MCF 10A (cell line): ENCODE measurements at regions not wholly inside any gene's neighbourhood (a gene's known extent, or its start where the extent isn't known, plus 50 kb on each side); places are given as distances from the start of the nearest gene placed in this dataset.

Source experiments
- BruUV-seq: library from RNA; stranded (reverse); fragments of 400-500 nt; replicated peaks from 2 replicates; lab custom pipeline; 2021; lab: Mats Ljungman, UMichigan
- CTCF ChIA-PET: fragments of 300-600 bp; sonication (Branson Sonifier 250); formaldehyde crosslinking; extraction: SDS; loops from one replicate; lab custom pipeline; 2021; ENCODE audit warnings: antibody characterized with exemption, inconsistent platforms; lab: Yijun Ruan, JAX
- POLR2A ChIA-PET: fragments of 300-600, 350-650 bp; sonication (Branson Sonifier 250); formaldehyde crosslinking; extraction: SDS; loops from one replicate; lab custom pipeline; 2020; ENCODE audit warnings: antibody characterized with exemption, inconsistent platforms; lab: Yijun Ruan, JAX
- DNase-seq: peaks from one replicate; pipeline ENCODE4 v3.0.0-alpha.2; 2018; ENCODE audit not compliant: unreplicated experiment
- H3K27ac Mint-ChIP-seq: one replicate; pipeline ENCODE4 v1.8.0; 2022; ENCODE audit warnings: mild to moderate bottlenecking, low read depth, mixed read lengths; ENCODE audit not compliant: unreplicated experiment
- H3K27me3 Mint-ChIP-seq: one replicate; pipeline ENCODE4 v1.8.0; 2022; ENCODE audit warnings: mixed read lengths; ENCODE audit not compliant: insufficient read depth, unreplicated experiment
- H3K36me3 Mint-ChIP-seq: one replicate; pipeline ENCODE4 v1.8.0; 2022; ENCODE audit warnings: mild to moderate bottlenecking, moderate library complexity, mixed read lengths; ENCODE audit not compliant: insufficient read depth, unreplicated experiment
- H3K4me1 Mint-ChIP-seq: one replicate; pipeline ENCODE4 v1.8.0; 2022; ENCODE audit warnings: mixed read lengths; ENCODE audit not compliant: insufficient read depth, unreplicated experiment
- H3K4me3 Mint-ChIP-seq: one replicate; pipeline ENCODE4 v1.8.0; 2022; ENCODE audit warnings: mild to moderate bottlenecking, moderate library complexity, mixed read lengths; ENCODE audit not compliant: unreplicated experiment
- H3K9me3 Mint-ChIP-seq: one replicate; pipeline ENCODE4 v1.8.0; 2022; ENCODE audit warnings: mixed read lengths; ENCODE audit not compliant: unreplicated experiment
- CTCF ChIP-seq: fragments of 200-600 bp; IDR thresholded peaks from one replicate; pipeline ENCODE4 v1.8.0; 2022; ENCODE audit warnings: antibody characterized with exemption, mild to moderate bottlenecking; ENCODE audit not compliant: unreplicated experiment
- intact Hi-C: fragments of 100-400 bp; cut with micrococcal nuclease; formaldehyde crosslinking; loops from 2 replicates; pipeline ENCODE4 v1.14.1; 2022

- BruUV-seq, result no TSS peak
- H3K9me3 Mint-ChIP-seq, result peaks cover 14% of the 10 kb centered on the region
- H3K4me1 Mint-ChIP-seq, result no peaks in the 10 kb centered on the region
- no peak for DNase-seq
- no peaks in the 10 kb centered on the region for H3K27me3 Mint-ChIP-seq
- no peaks in the 10 kb centered on the region for H3K36me3 Mint-ChIP-seq
- H3K27ac Mint-ChIP-seq, result no peak overlapping the region
- intact Hi-C loops, result no loop called here
- no peak for TF ChIP-seq CTCF
- CTCF ChIA-PET, result interaction anchor here (0.6 to 0.9 kb wide), 2 partner anchors 21 to 744 kb away, joined by 3 to 4 read pairs; no protein-coding TSS in a partner anchor
- POLR2A ChIA-PET, result no interaction called here
- H3K4me3 Mint-ChIP-seq, result no peak overlapping the region
These were observed 112.4 kb upstream of the ID2 start for GRCh38 chr2:8569332-8569930.

- CTCF ChIA-PET, result no interaction called here
- BruUV-seq, result no TSS peak
- Mint-ChIP-seq H3K4me3 (no peak overlapping the region), H3K27me3 (no peaks in the 10 kb centered on the region), H3K9me3 (peaks cover 6% of the 10 kb centered on the region), H3K4me1 (no peaks in the 10 kb centered on the region), H3K27ac (no peak overlapping the region), H3K36me3 (no peaks in the 10 kb centered on the region)
- TF ChIP-seq CTCF, result no peak
- intact Hi-C loops, result no loop called here
- DNase-seq, result no peak
- POLR2A ChIA-PET, result no interaction called here
These were observed 111.2 kb upstream of the ID2 start for GRCh38 chr2:8570637-8571036.

- peaks cover 3% of the 10 kb centered on the region for H3K9me3 Mint-ChIP-seq
- no peaks in the 10 kb centered on the region for H3K27me3 Mint-ChIP-seq
- no peak overlapping the region for H3K4me3 Mint-ChIP-seq
- no peak overlapping the region for H3K27ac Mint-ChIP-seq
- intact Hi-C loops, result no loop called here
- ChIA-PET CTCF (no interaction called here), POLR2A (interaction anchor here (0.6 kb wide), 1 partner anchor 89 kb away, joined by 3 read pairs; no protein-coding TSS in a partner anchor)
- DNase-seq, result no peak
- BruUV-seq, result no TSS peak
- H3K4me1 Mint-ChIP-seq, result no peaks in the 10 kb centered on the region
- TF ChIP-seq CTCF, result no peak
- no peaks in the 10 kb centered on the region for H3K36me3 Mint-ChIP-seq
These were observed 110.5 kb upstream of the ID2 start for GRCh38 chr2:8571301-8571791.

- ChIA-PET CTCF (interaction anchor here (0.6 kb wide), 1 partner anchor 25 kb away, joined by 3 read pairs; no protein-coding TSS in a partner anchor), POLR2A (interaction anchor here (0.6 kb wide), 1 partner anchor 90 kb away, joined by 3 read pairs; no protein-coding TSS in a partner anchor)
- no peaks in the 10 kb centered on the region for H3K4me1 Mint-ChIP-seq
- intact Hi-C loops, result no loop called here
- H3K4me3 Mint-ChIP-seq, result no peak overlapping the region
- H3K27ac Mint-ChIP-seq, result no peak overlapping the region
- H3K9me3 Mint-ChIP-seq, result no peaks in the 10 kb centered on the region
- no peaks in the 10 kb centered on the region for H3K36me3 Mint-ChIP-seq
- no peak for TF ChIP-seq CTCF
- no peak for DNase-seq
- BruUV-seq, result no TSS peak
- no peaks in the 10 kb centered on the region for H3K27me3 Mint-ChIP-seq
These were observed 109.9 kb upstream of the ID2 start for GRCh38 chr2:8571792-8572499.
